Hepatocyte (in vitro differentiated cells): ENCODE measurements at regions not wholly inside any gene's neighbourhood (a gene's known extent, or its start where the extent isn't known, plus 50 kb on each side); places are given as distances from the start of the nearest gene placed in this dataset.

ENCODE experiments used
- DNase-seq: peaks from one replicate; pipeline ENCODE4 v3.0.0-alpha.2; 2016; ENCODE audit warnings: low spot score
- H2AFZ ChIP-seq: fragments of 200-600 bp; sonication (generic); 2 replicates; pipeline ENCODE4 v1.6.0; 2016; ENCODE audit warnings: antibody characterized with exemption, mild to moderate bottlenecking
- H3K27ac ChIP-seq: fragments of 200-600 bp; sonication (generic); 2 replicates; pipeline ENCODE4 v1.5.1; 2016; ENCODE audit warnings: mild to moderate bottlenecking
- H3K27me3 ChIP-seq: fragments of 200-600 bp; sonication (generic); 2 replicates; pipeline ENCODE4 v1.6.1; 2016
- H3K36me3 ChIP-seq: fragments of 200-600 bp; sonication (generic); replicated peaks from 2 replicates; pipeline ENCODE4 v1.5.1; 2016; ENCODE audit warnings: low read depth; ENCODE audit not compliant: insufficient read depth
- H3K4me1 ChIP-seq: fragments of 200-600 bp; sonication (generic); 2 replicates; pipeline ENCODE4 v1.5.1; 2016; ENCODE audit warnings: mild to moderate bottlenecking, moderate library complexity; ENCODE audit not compliant: insufficient read depth
- H3K4me2 ChIP-seq: fragments of 200-600 bp; sonication (generic); 2 replicates; pipeline ENCODE4 v1.6.0; 2016
- H3K4me3 ChIP-seq: fragments of 200-600 bp; sonication (generic); 2 replicates; pipeline ENCODE4 v1.5.1; 2016; ENCODE audit warnings: mild to moderate bottlenecking
- H3K79me2 ChIP-seq: fragments of 200-600 bp; sonication (generic); 2 replicates; pipeline ENCODE4 v1.6.0; 2017; ENCODE audit warnings: mild to moderate bottlenecking
- H3K9me2 ChIP-seq: fragments of 200-600 bp; sonication (generic); replicated peaks from 2 replicates; pipeline ENCODE4 v1.6.0; 2017; ENCODE audit warnings: mild to moderate bottlenecking; ENCODE audit not compliant: insufficient read depth
- H3K9me3 ChIP-seq: fragments of 200-600 bp; sonication (generic); 2 replicates; pipeline ENCODE4 v1.5.1; 2016; ENCODE audit warnings: low read depth, mild to moderate bottlenecking
- H4K20me1 ChIP-seq: fragments of 200-600 bp; sonication (generic); 2 replicates; pipeline ENCODE4 v1.6.0; 2016; ENCODE audit warnings: mild to moderate bottlenecking; ENCODE audit not compliant: insufficient read depth, poor library complexity, severe bottlenecking
- CTCF ChIP-seq: fragments of 200-600 bp; sonication (generic); IDR thresholded peaks from 2 replicates; pipeline ENCODE4 v1.5.1; 2016; ENCODE audit warnings: antibody characterized with exemption, mild to moderate bottlenecking; ENCODE audit not compliant: poor library complexity
- EZH2 ChIP-seq: fragments of 200-600 bp; sonication (generic); IDR thresholded peaks from 2 replicates; pipeline ENCODE4 v1.6.1; 2016; ENCODE audit warnings: antibody characterized with exemption, mild to moderate bottlenecking, borderline replicate concordance
- EZH2phosphoT487 ChIP-seq: fragments of 200-600 bp; sonication (generic); IDR thresholded peaks from one replicate; pipeline ENCODE4 v1.6.1; 2018; ENCODE audit warnings: antibody characterized with exemption, mild to moderate bottlenecking, low read depth, moderate library complexity; ENCODE audit not compliant: unreplicated experiment, severe bottlenecking
- whole genome bisulfite sequencing: methylation state at CpG from one replicate; pipeline ENCODE4 v1.1.6; 2016; ENCODE audit warnings: low lambda C conversion rate; ENCODE audit errors: missing lambda C conversion rate; 5-methylcytosine and 5-hydroxymethylcytosine counted together

DNA sequence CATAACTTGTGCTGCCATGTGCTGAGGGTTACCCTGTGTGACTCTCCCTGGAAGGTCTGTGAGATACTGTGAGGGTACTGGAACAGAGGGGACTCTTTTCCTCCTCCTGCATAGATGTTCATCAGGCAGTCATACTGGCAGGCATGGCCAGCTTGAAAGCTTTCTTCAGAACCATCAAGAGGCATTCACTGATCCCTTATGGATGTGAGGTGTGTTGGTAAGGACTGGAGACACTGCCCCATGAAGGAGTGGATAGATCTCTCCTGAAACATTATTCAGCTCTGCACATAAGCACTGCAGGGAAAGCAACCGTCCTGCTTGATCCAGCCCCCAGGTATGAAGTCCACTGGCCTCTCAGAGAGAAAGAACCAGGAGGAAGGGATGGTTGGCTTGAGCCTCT, 176.6 kb upstream of the ARL4C start:
- Histone ChIP-seq H3K4me1 (peaks cover 16% of the 10 kb centered on the region), H2AFZ (no peak overlapping the region), H3K27me3 (no peaks in the 10 kb centered on the region), H3K4me2 (no peak overlapping the region), H3K9me2 (no peaks in the 10 kb centered on the region), H3K79me2 (no peaks in the 10 kb centered on the region), H3K27ac (no peak overlapping the region), H3K36me3 (no peaks in the 10 kb centered on the region), H4K20me1 (no peaks in the 10 kb centered on the region), H3K9me3 (no peaks in the 10 kb centered on the region), H3K4me3 (no peak overlapping the region)
- TF ChIP-seq EZH2phosphoT487 (no peak), EZH2 (no peak), CTCF (no peak)
- DNase-seq: no peak
- WGBS: 96% methylated on average over 1 of the region's 1 CpG

DNA sequence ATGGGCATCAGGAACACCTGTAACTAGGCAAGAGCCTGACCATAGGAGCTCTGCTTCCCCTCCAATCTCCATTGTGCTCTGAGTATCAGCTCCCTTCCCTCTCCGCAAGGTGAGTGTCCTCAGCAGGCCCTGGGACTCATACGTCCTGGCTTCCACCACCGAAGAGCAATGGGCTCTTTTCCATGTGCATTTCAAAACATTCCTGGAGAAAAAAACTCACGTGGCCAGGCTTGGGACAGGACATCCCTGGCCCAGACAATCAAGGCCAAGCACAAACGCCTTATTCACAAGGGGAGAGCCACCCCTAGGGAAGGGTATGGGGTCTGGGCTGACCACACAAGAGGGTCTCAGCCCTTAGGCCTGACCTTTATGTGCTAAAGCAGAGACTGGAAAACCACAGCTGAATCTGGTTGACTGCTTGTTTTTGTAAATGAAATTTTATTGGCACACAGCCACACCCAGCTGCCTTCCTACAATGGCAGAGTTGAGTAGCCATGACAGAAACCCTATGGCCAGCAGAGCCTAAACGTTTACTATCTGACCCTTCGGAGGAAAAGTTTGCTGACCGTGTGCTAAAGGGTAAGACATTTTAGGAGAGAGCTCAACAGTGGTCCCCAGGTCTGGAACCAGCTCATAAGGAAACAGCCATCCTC, 175.7 kb upstream of the ARL4C start:
- DNase-seq: no peak
- no peaks in the 10 kb centered on the region for H4K20me1 ChIP-seq
- H3K4me3 ChIP-seq: no peak overlapping the region
- peaks cover 16% of the 10 kb centered on the region for H3K4me1 ChIP-seq
- no peak overlapping the region for H3K27ac ChIP-seq
- no peaks in the 10 kb centered on the region for H3K9me3 ChIP-seq
- no peaks in the 10 kb centered on the region for H3K36me3 ChIP-seq
- no peaks in the 10 kb centered on the region for H3K9me2 ChIP-seq
- H3K27me3 ChIP-seq: no peaks in the 10 kb centered on the region
- no peaks in the 10 kb centered on the region for H3K79me2 ChIP-seq
- TF ChIP-seq CTCF (no peak), EZH2phosphoT487 (no peak), EZH2 (no peak)
- WGBS: 80% methylated on average over 8 of the region's 8 CpGs
- no peak overlapping the region for H3K4me2 ChIP-seq
- no peak overlapping the region for H2AFZ ChIP-seq

DNA sequence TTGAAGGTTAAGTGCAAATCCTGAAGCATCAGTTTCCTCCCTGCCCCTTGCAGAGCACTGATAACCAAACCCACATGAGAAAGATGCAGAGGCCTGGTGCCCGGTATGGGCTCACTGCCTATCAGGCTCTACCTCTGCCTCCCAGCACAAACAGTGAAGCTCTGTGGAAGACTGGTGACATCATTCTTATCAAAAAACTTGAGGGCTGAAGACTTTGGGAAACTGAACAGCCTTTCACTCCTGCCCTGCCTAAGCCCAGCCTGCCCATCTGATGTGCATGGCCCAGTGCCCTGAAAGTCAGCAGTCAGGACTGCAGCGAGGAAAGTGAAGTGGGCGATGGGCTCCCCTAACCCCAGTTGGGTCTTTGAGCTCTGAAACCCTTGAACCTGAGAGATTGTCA, 174.8 kb upstream of the ARL4C start:
- no peaks in the 10 kb centered on the region for H4K20me1 ChIP-seq
- no peak overlapping the region for H2AFZ ChIP-seq
- DNase-seq: no peak
- 94% methylated on average over 3 of the region's 3 CpGs for WGBS
- H3K4me1 ChIP-seq: peaks cover 16% of the 10 kb centered on the region
- H3K9me3 ChIP-seq: no peaks in the 10 kb centered on the region
- H3K27me3 ChIP-seq: no peaks in the 10 kb centered on the region
- H3K79me2 ChIP-seq: no peaks in the 10 kb centered on the region
- no peaks in the 10 kb centered on the region for H3K9me2 ChIP-seq
- TF ChIP-seq EZH2 (no peak), CTCF (no peak), EZH2phosphoT487 (no peak)
- no peak overlapping the region for H3K27ac ChIP-seq
- H3K36me3 ChIP-seq: no peaks in the 10 kb centered on the region
- H3K4me2 ChIP-seq: no peak overlapping the region
- no peak overlapping the region for H3K4me3 ChIP-seq
